GM12878 (cell line): ENCODE measurements at regions not wholly inside any gene's neighbourhood (a gene's known extent, or its start where the extent isn't known, plus 50 kb on each side); places are given as distances from the start of the nearest gene placed in this dataset.

Source experiments
- ATAC-seq: fragments of 200-7000 bp; cut with Tn5 transposase; 3 replicates; pipeline ENCODE4 v1.9.1; 2020; ENCODE audit warnings: mild to moderate bottlenecking, moderate library complexity
- BruUV-seq: library from RNA; stranded (reverse); fragments of 400-500 nt; replicated peaks from 2 replicates; lab custom pipeline; 2021; lab: Mats Ljungman, UMichigan
- CTCF ChIA-PET: fragments of 300-600 bp; sonication (Branson Sonifier 250); formaldehyde crosslinking; extraction: SDS; loops from one replicate; lab custom pipeline; 2021; ENCODE audit warnings: inconsistent platforms; lab: Yijun Ruan, JAX
- POLR2A ChIA-PET: fragments of 350-600 bp; formaldehyde crosslinking; extraction: SDS; loops from one replicate; lab custom pipeline; 2021; ENCODE audit warnings: inconsistent platforms; lab: Charles Lee
- RAD21 ChIA-PET: fragments of 300-600 bp; sonication (Branson Sonifier 250); formaldehyde crosslinking; loops from one replicate; lab custom pipeline; 2023; ENCODE audit warnings: antibody characterized with exemption; ENCODE audit not compliant: unreplicated experiment; lab: Charles Lee
- SMC1A ChIA-PET: fragments of 300-600 bp; sonication (Branson Sonifier 250); formaldehyde crosslinking; loops from one replicate; lab custom pipeline; 2023; ENCODE audit not compliant: unreplicated experiment, uncharacterized antibody; lab: Charles Lee
- DNase-seq: peaks from one replicate; pipeline ENCODE4 v3.0.0-alpha.2; 2011; ENCODE audit warnings: low read depth, low spot score
- FAIRE-seq: peaks from 3 replicates; lab custom pipeline; 2011; peaks lifted over from hg19 to GRCh38; lab: Jason Lieb, UNC
- H2AFZ ChIP-seq: 2 replicates; pipeline ENCODE4 v1.6.0; 2011; ENCODE audit warnings: low read depth, low read length, control low read depth; ENCODE audit not compliant: control insufficient read depth
- H3K27ac ChIP-seq: 2 replicates; pipeline ENCODE4 v1.5.1; 2011; ENCODE audit warnings: control low read depth; ENCODE audit not compliant: control insufficient read depth, insufficient read depth
- H3K27me3 ChIP-seq, 2 experiments: replicated peaks in 1 of 2; 2 replicates each; pipeline versions ENCODE4 v1.6.0 to v1.6.1; 2011; ENCODE audit warnings: low read length in 1 of 2; ENCODE audit not compliant: control insufficient read depth in 2 of 2, insufficient read depth in 2 of 2
- H3K36me3 ChIP-seq, 2 experiments: 2 replicates each; pipeline ENCODE4 v1.5.1; 2011; ENCODE audit warnings: low read length in 1 of 2; ENCODE audit not compliant: control insufficient read depth in 2 of 2, insufficient read depth in 2 of 2
- H3K4me1 ChIP-seq: 2 replicates; pipeline ENCODE4 v1.6.1; 2011; ENCODE audit warnings: mild to moderate bottlenecking, low read length, moderate library complexity, mixed read lengths; ENCODE audit not compliant: control insufficient read depth, insufficient read depth
- H3K4me2 ChIP-seq: 2 replicates; pipeline ENCODE4 v1.6.0; 2011; ENCODE audit warnings: control low read depth; ENCODE audit not compliant: control insufficient read depth, insufficient read depth
- H3K4me3 ChIP-seq: fragments of 200-600 bp; sonication (generic); 2 replicates; pipeline ENCODE4 v1.5.1; 2016
- H3K79me2 ChIP-seq: 2 replicates; pipeline ENCODE4 v1.6.0; 2011; ENCODE audit warnings: low read length; ENCODE audit not compliant: control insufficient read depth, insufficient read depth
- H3K9ac ChIP-seq: 2 replicates; pipeline ENCODE4 v1.8.0; 2011; ENCODE audit warnings: low read length, control low read depth, mixed read lengths; ENCODE audit not compliant: control insufficient read depth, insufficient read depth
- H3K9me3 ChIP-seq: replicated peaks from 3 replicates; pipeline ENCODE4 v1.5.1; 2011; ENCODE audit warnings: mild to moderate bottlenecking, low read length; ENCODE audit not compliant: control insufficient read depth, insufficient read depth
- H4K20me1 ChIP-seq: 2 replicates; pipeline ENCODE4 v1.6.0; 2011; ENCODE audit not compliant: control insufficient read depth, insufficient read depth
- CHD1 ChIP-seq: IDR thresholded peaks from 2 replicates; pipeline ENCODE4 v1.6.1; 2012; ENCODE audit warnings: low read depth, low read length, improper control_type of control experiment
- FOXK2 ChIP-seq: fragments of 450-650 bp; IDR thresholded peaks from 2 replicates; pipeline ENCODE4 v1.6.1; 2017; ENCODE audit warnings: mild to moderate bottlenecking, moderate library complexity
- HDGF ChIP-seq: fragments of 450-650 bp; IDR thresholded peaks from 2 replicates; pipeline ENCODE4 v1.6.1; 2016; ENCODE audit warnings: antibody characterized with exemption
- NBN ChIP-seq: fragments of 450-650 bp; IDR thresholded peaks from 2 replicates; pipeline ENCODE4 v1.6.1; 2016
- PAX5 ChIP-seq: IDR thresholded peaks from 2 replicates; pipeline ENCODE4 v1.6.1; 2011; ENCODE audit warnings: low read depth, low read length, borderline replicate concordance
- PML ChIP-seq: IDR thresholded peaks from 2 replicates; pipeline ENCODE4 v1.6.1; 2012; ENCODE audit warnings: low read length, inconsistent platforms
- RB1 ChIP-seq: fragments of 450-650 bp; formaldehyde crosslinking; IDR thresholded peaks from 2 replicates; pipeline ENCODE4 v1.6.1; 2017; ENCODE audit warnings: mild to moderate bottlenecking, borderline replicate concordance
- RBBP5 ChIP-seq: fragments of 200-600 bp; sonication (generic); conservative IDR thresholded peaks from 2 replicates; pipeline ENCODE4 v1.6.1; 2016
- RFX5 ChIP-seq: IDR thresholded peaks from 2 replicates; pipeline ENCODE4 v1.6.1; 2011; ENCODE audit warnings: low read depth, low read length, improper control_type of control experiment
- SUPT20H ChIP-seq: IDR thresholded peaks from 2 replicates; pipeline ENCODE4 v1.6.1; 2011; ENCODE audit warnings: low read depth, mild to moderate bottlenecking, low read length, moderate library complexity, borderline replicate concordance; ENCODE audit not compliant: control insufficient read depth
- TBL1XR1 ChIP-seq: IDR thresholded peaks from 2 replicates; pipeline ENCODE4 v1.6.1; 2012; ENCODE audit warnings: low read depth, low read length, improper control_type of control experiment
- TCF3 ChIP-seq: IDR thresholded peaks from 2 replicates; pipeline ENCODE4 v1.6.1; 2012; ENCODE audit warnings: low read depth, mild to moderate bottlenecking, low read length, borderline replicate concordance; ENCODE audit not compliant: insufficient read depth
- USF1 ChIP-seq: IDR thresholded peaks from 2 replicates; pipeline ENCODE4 v1.6.1; 2011; ENCODE audit warnings: borderline replicate concordance, low read depth, mild to moderate bottlenecking, moderate library complexity, mixed read lengths, low read length; ENCODE audit not compliant: insufficient read depth; ENCODE audit errors: extremely low read length
- ZBTB4 ChIP-seq: fragments of 450-650 bp; formaldehyde crosslinking; IDR thresholded peaks from 2 replicates; pipeline ENCODE4 v1.4.0; 2022; ENCODE audit warnings: mild to moderate bottlenecking, moderate library complexity
- WGBS: methylation state at CpG from one replicate; pipeline ENCODE4 v1.1.6; 2016; ENCODE audit warnings: low lambda C conversion rate; ENCODE audit not compliant: insufficient replicate concordance, insufficient coverage; ENCODE audit errors: missing lambda C conversion rate; 5-methylcytosine and 5-hydroxymethylcytosine counted together
- in situ Hi-C: fragments of 300-500 bp; cut with MboI; formaldehyde crosslinking; loops from 9 replicates; pipeline ENCODE4 v1.14.3; 2018; ENCODE audit warnings: mixed read lengths
- intact Hi-C: fragments of 100-400 bp; cut with micrococcal nuclease; formaldehyde crosslinking; loops from one replicate; pipeline ENCODE4 v1.14.2; 2022; ENCODE audit not compliant: unreplicated experiment
- TF ChIP-seq, protein P1 (sequence below): fragments of 450-650 bp; IDR thresholded peaks from 2 replicates; pipeline ENCODE4 v1.6.1; 2018; ENCODE audit warnings: borderline replicate concordance, mild to moderate bottlenecking; ENCODE audit not compliant: partially characterized antibody

DNA sequence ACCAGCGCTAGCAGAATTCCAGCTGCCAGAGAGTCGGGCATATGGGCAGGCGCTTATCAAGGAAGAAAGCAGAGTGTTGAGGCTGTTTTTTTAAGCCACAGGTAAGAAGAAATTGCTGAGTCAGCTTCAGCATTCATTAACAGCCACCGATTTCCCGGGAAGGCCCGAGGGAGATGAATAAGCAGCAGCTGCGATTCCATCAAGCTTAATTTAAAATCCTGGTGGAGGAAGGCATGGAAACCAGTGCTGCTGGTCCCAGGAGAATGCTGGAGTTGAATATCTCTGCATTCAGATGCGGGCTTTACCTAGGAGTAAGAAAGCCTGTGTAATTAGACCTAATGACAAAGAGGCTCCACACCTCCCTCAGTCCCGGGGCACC is 168.8 kb downstream of the BRD1 start:
- no peak overlapping the region for H3K4me3 ChIP-seq
- no peak overlapping the region for H3K27ac ChIP-seq
- no peak overlapping the region for H2AFZ ChIP-seq
- in situ Hi-C loops = no loop called here
- intact Hi-C loops = no loop called here
- peaks cover 19% of the 10 kb centered on the region for H3K79me2 ChIP-seq
- H3K27me3 ChIP-seq = no peaks in the 10 kb centered on the region
- ChIA-PET RAD21 (no interaction called here), POLR2A (no interaction called here), SMC1A (no interaction called here)
- H3K4me2 ChIP-seq = no peak overlapping the region
- H3K9ac ChIP-seq = no peak overlapping the region
- DNase-seq (no peak), FAIRE-seq (no peak)
- no peaks in the 10 kb centered on the region; a peak in 1 of 4 replicates for H3K36me3 ChIP-seq
- H3K4me1 ChIP-seq = no peaks in the 10 kb centered on the region
- no peak for TF ChIP-seq NBN
- TF ChIP-seq RFX5 = no peak
- TF ChIP-seq FOXK2 = no peak
- no peak for TF ChIP-seq PAX5
- no peak for TF ChIP-seq HDGF
- TF ChIP-seq TBL1XR1 = no peak
- no peak for TF ChIP-seq ZBTB4 (CRISPR knock-in tag)
- no peak for TF ChIP-seq RBBP5
- no peak for TF ChIP-seq TCF3
- TF ChIP-seq PML = no peak
- no peak for TF ChIP-seq CHD1
- no peak for TF ChIP-seq USF1
- TF ChIP-seq, protein P1, sequence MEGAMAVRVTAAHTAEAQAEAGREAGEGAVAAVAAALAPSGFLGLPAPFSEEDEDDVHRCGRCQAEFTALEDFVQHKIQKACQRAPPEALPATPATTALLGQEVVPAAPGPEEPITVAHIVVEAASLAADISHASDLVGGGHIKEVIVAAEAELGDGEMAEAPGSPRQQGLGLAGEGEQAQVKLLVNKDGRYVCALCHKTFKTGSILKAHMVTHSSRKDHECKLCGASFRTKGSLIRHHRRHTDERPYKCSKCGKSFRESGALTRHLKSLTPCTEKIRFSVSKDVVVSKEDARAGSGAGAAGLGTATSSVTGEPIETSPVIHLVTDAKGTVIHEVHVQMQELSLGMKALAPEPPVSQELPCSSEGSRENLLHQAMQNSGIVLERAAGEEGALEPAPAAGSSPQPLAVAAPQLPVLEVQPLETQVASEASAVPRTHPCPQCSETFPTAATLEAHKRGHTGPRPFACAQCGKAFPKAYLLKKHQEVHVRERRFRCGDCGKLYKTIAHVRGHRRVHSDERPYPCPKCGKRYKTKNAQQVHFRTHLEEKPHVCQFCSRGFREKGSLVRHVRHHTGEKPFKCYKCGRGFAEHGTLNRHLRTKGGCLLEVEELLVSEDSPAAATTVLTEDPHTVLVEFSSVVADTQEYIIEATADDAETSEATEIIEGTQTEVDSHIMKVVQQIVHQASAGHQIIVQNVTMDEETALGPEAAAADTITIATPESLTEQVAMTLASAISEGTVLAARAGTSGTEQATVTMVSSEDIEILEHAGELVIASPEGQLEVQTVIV = no peak
- no peak for TF ChIP-seq RB1
- no peak for TF ChIP-seq SUPT20H
- TF ChIP-seq, all 136 proteins: peak for 0
- no peak for ATAC-seq
- WGBS = 49% methylated on average over 9 of the region's 9 CpGs
- CTCF ChIA-PET = no interaction called here
- Histone ChIP-seq H4K20me1 (no peaks in the 10 kb centered on the region), H3K9me3 (no peaks in the 10 kb centered on the region; the same call in 2 of the 3 replicates)
- no TSS peak for BruUV-seq
